Amygdala (tissue), 56 donors: ENCODE measurements at regions not wholly inside any gene's neighbourhood (a gene's known extent, or its start where the extent isn't known, plus 50 kb on each side); places are given as distances from the start of the nearest gene placed in this dataset.
"Not testable (repeated sequence)": the region's sequence is repeated elsewhere in the genome, so short reads cannot be mapped to it uniquely, and the experiment has no call there.

Source experiments
- DNase-seq, 56 donors: peaks; one replicate each; lab custom pipeline; 2025; lab: John Stamatoyannopoulos, UW

GRCh38 chr4:38327174-38327573 is 336.8 kb upstream of the KLF3 start:
- no peak for DNase-seq

GRCh38 chr4:38328989-38329729 is 334.8 kb upstream of the KLF3 start:
- no peak for DNase-seq

GRCh38 chr4:38330321-38330720 is 333.7 kb upstream of the KLF3 start:
- DNase-seq: no peak

- no peak for DNase-seq
Observed at GRCh38 chr4:38330936-38331335, 333.1 kb upstream of the KLF3 start.

- DNase-seq: no peak
Observed at GRCh38 chr4:38332699-38333098, 331.3 kb upstream of the KLF3 start.

GRCh38 chr4:38333219-38333618 is 330.8 kb upstream of the KLF3 start:
- no peak for DNase-seq

GRCh38 chr4:38334791-38335190 is 329.2 kb upstream of the KLF3 start:
- no peak for DNase-seq

GRCh38 chr4:38338939-38339338 is 325.1 kb upstream of the KLF3 start:
- not testable (repeated sequence) for DNase-seq

GRCh38 chr4:38343608-38344007 is 320.4 kb upstream of the KLF3 start:
- DNase-seq: no peak

GRCh38 chr4:38344929-38345328 is 319.1 kb upstream of the KLF3 start:
- no peak for DNase-seq

- DNase-seq: no peak
Observed at GRCh38 chr4:38347251-38347650, 316.7 kb upstream of the KLF3 start.

- no peak for DNase-seq
Observed at GRCh38 chr4:38354421-38354820, 309.6 kb upstream of the KLF3 start.

GRCh38 chr4:38354872-38355271 is 309.1 kb upstream of the KLF3 start:
- DNase-seq: no peak

- DNase-seq: no peak
Observed at GRCh38 chr4:38356686-38357085, 307.3 kb upstream of the KLF3 start.

- DNase-seq: no peak
Observed at GRCh38 chr4:38357546-38357945, 306.5 kb upstream of the KLF3 start.

- DNase-seq: no peak
Observed at GRCh38 chr4:38359113-38359512, 304.9 kb upstream of the KLF3 start.

- DNase-seq: no peak
Observed at GRCh38 chr4:38360201-38360600, 303.8 kb upstream of the KLF3 start.

GRCh38 chr4:38364383-38364963 is 299.5 kb upstream of the KLF3 start:
- DNase-seq: no peak

GRCh38 chr4:38365261-38365660 is 298.7 kb upstream of the KLF3 start:
- DNase-seq: no peak

GRCh38 chr4:38365748-38366310 is 298.2 kb upstream of the KLF3 start:
- peak in 1 of 56 donors; percentile 35 for DNase-seq

- DNase-seq: no peak
Observed at GRCh38 chr4:38366456-38366855, 297.5 kb upstream of the KLF3 start.

GRCh38 chr4:38366997-38367396 is 297.0 kb upstream of the KLF3 start:
- DNase-seq: no peak
